SK-N-SH (cell line): ENCODE measurements at regions not wholly inside any gene's neighbourhood (a gene's known extent, or its start where the extent isn't known, plus 50 kb on each side); places are given as distances from the start of the nearest gene placed in this dataset.
"Not testable (repeated sequence)": the region's sequence is repeated elsewhere in the genome, so short reads cannot be mapped to it uniquely, and the experiment has no call there.

ENCODE experiments used
- CTCF ChIA-PET: fragments of 300-600, 350-600 bp; formaldehyde crosslinking; extraction: SDS; loops from one replicate; lab custom pipeline; 2021; lab: Yijun Ruan, JAX
- POLR2A ChIA-PET: fragments of 350-600 bp; sonication (Branson Sonifier 250); formaldehyde crosslinking; extraction: SDS; loops from one replicate; lab custom pipeline; 2020; ENCODE audit warnings: antibody characterized with exemption, inconsistent platforms; lab: Yijun Ruan, JAX
- DNase-seq: peaks from one replicate; pipeline ENCODE4 v3.0.0; 2012
- H2AFZ ChIP-seq: fragments of 200-600 bp; sonication (generic); 2 replicates; pipeline ENCODE4 v1.8.1; 2016; ENCODE audit warnings: antibody characterized with exemption, mild to moderate bottlenecking, low read depth
- H3F3A ChIP-seq: fragments of 200-600 bp; sonication (generic); replicated peaks from 2 replicates; pipeline ENCODE3; 2016; ENCODE audit warnings: antibody characterized with exemption, mild to moderate bottlenecking; ENCODE audit not compliant: insufficient read depth
- H3K27ac ChIP-seq, 2 experiments: fragments of 200-500 bp in 1 of 2; fragments of 200-600 bp in 1 of 2; sonication (Bioruptor generic) in 1 of 2; sonication (generic), shearing (Covaris generic) in 1 of 2; 2 replicates each; pipeline versions ENCODE4 v1.5.1 to v1.6.1; 2014 to 2016; ENCODE audit warnings: low read depth in 2 of 2, inconsistent platforms in 1 of 2, low read length in 1 of 2, mild to moderate bottlenecking in 1 of 2, mixed read lengths in 1 of 2
- H3K27me3 ChIP-seq: fragments of 200-600 bp; sonication (generic), shearing (Covaris generic); 2 replicates; pipeline ENCODE4 v1.6.1; 2016; ENCODE audit warnings: mixed run types; ENCODE audit not compliant: insufficient read depth
- H3K36me3 ChIP-seq, 2 experiments: fragments of 200-500 bp in 1 of 2; fragments of 200-600 bp in 1 of 2; sonication (Bioruptor generic) in 1 of 2; sonication (generic) in 1 of 2; replicated peaks in 1 of 2; 2 replicates each; pipeline versions ENCODE3 to v1.5.1; 2014 to 2016; ENCODE audit warnings: low read length in 1 of 2, mild to moderate bottlenecking in 1 of 2; ENCODE audit not compliant: insufficient read depth in 2 of 2, control insufficient read depth in 1 of 2
- H3K4me1 ChIP-seq, 2 experiments: fragments of 200-500 bp in 1 of 2; fragments of 200-600 bp in 1 of 2; sonication (Bioruptor generic) in 1 of 2; sonication (generic), shearing (Covaris generic) in 1 of 2; 2 replicates each; pipeline versions ENCODE4 v1.5.1 to v1.6.1; 2014 to 2016; ENCODE audit warnings: low read depth in 1 of 2, low read length in 1 of 2, mixed run types in 1 of 2; ENCODE audit not compliant: insufficient read depth in 2 of 2, control insufficient read depth in 1 of 2
- H3K4me2 ChIP-seq: fragments of 200-600 bp; sonication (generic), shearing (Covaris generic); 2 replicates; pipeline ENCODE4 v1.6.1; 2017; ENCODE audit warnings: mixed run types
- H3K4me3 ChIP-seq, 2 experiments: fragments of 200-500 bp in 1 of 2; fragments of 200-600 bp in 1 of 2; sonication (Bioruptor generic) in 1 of 2; sonication (generic), shearing (Covaris generic) in 1 of 2; 2 replicates each; pipeline versions ENCODE4 v1.5.1 to v1.8.1; 2014 to 2016; ENCODE audit warnings: low read depth in 2 of 2, inconsistent platforms in 1 of 2, low read length in 1 of 2, mild to moderate bottlenecking in 1 of 2, mixed read lengths in 1 of 2, moderate library complexity in 1 of 2
- H3K79me2 ChIP-seq: fragments of 200-600 bp; sonication (generic); 2 replicates; pipeline ENCODE4 v1.8.1; 2017; ENCODE audit warnings: mild to moderate bottlenecking; ENCODE audit not compliant: insufficient read depth
- H3K9ac ChIP-seq: fragments of 200-600 bp; sonication (generic); 2 replicates; pipeline ENCODE4 v1.6.1; 2017; ENCODE audit warnings: mixed run types
- H3K9me2 ChIP-seq: fragments of 200-600 bp; sonication (generic); 2 replicates; pipeline ENCODE4 v1.6.1; 2017; ENCODE audit warnings: mixed run types
- H3K9me3 ChIP-seq: fragments of 200-600 bp; sonication (generic); 2 replicates; pipeline ENCODE4 v1.6.1; 2017; ENCODE audit warnings: mixed run types, mild to moderate bottlenecking, moderate library complexity
- H4K20me1 ChIP-seq: fragments of 200-600 bp; sonication (generic); 2 replicates; pipeline ENCODE4 v1.6.1; 2017; ENCODE audit warnings: mild to moderate bottlenecking, mixed run types; ENCODE audit not compliant: insufficient read depth
- FOSL2 ChIP-seq: IDR thresholded peaks from 2 replicates; pipeline ENCODE4 v1.4.0; 2012; ENCODE audit warnings: low read depth, mild to moderate bottlenecking, moderate library complexity, borderline replicate concordance
- GABPA ChIP-seq: IDR thresholded peaks from 2 replicates; pipeline ENCODE4 v1.4.0; 2012; ENCODE audit warnings: low read depth, mild to moderate bottlenecking
- NRF1 ChIP-seq: IDR thresholded peaks from 2 replicates; pipeline ENCODE4 v1.6.1; 2012; ENCODE audit warnings: low read depth, mild to moderate bottlenecking, low read length
- POLR2AphosphoS5 ChIP-seq: IDR thresholded peaks from 2 replicates; pipeline ENCODE4 v1.6.1; 2012; ENCODE audit warnings: low read depth, low read length
- RAD21 ChIP-seq: IDR thresholded peaks from 2 replicates; pipeline ENCODE4 v1.6.1; 2012; ENCODE audit warnings: mild to moderate bottlenecking, low read length
- REST ChIP-seq: IDR thresholded peaks from 2 replicates; pipeline ENCODE4 v1.6.1; 2012; ENCODE audit warnings: mild to moderate bottlenecking, low read depth, low read length, moderate library complexity
- SMC3 ChIP-seq: IDR thresholded peaks from 2 replicates; pipeline ENCODE4 v1.6.1; 2012; ENCODE audit warnings: low read depth, low read length, improper control_type of control experiment
- TEAD4 ChIP-seq: IDR thresholded peaks from 2 replicates; pipeline ENCODE4 v1.4.0; 2012; ENCODE audit warnings: mild to moderate bottlenecking, borderline replicate concordance; ENCODE audit not compliant: insufficient read depth
- WGBS: methylation state at CpG from one replicate; pipeline ENCODE4 v1.1.6; 2017; ENCODE audit warnings: low lambda C conversion rate; 5-methylcytosine and 5-hydroxymethylcytosine counted together
- TF ChIP-seq, protein P1 (sequence below): fragments of 200-600 bp; sonication (generic); IDR thresholded peaks from 2 replicates; pipeline ENCODE4 v1.6.1; 2017; ENCODE audit warnings: antibody characterized with exemption, mild to moderate bottlenecking, moderate library complexity

DNA sequence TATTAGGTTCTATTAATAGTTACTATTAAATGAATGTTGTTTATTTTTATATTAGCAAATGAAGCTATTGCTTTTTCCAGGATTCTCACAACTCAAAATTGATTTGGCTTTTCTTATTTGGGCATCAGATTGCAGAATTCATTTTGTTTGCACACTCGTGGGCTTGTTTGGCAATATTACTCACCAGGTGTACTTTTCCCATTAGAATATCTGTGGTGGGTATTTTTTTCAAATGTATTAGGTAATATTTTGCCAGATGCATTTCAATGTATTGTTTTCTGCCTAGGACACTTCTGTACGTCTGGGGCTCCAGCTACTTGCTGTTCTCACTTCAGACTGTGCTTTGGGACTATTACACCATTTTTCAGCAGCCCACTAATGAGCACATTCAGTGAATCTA lies 108.0 kb upstream of the GHR start:
- Histone ChIP-seq H3K9me2 (no peaks in the 10 kb centered on the region), H4K20me1 (no peaks in the 10 kb centered on the region), H3K27ac (no peak overlapping the region), H3K4me1 (no peaks in the 10 kb centered on the region), H3K9ac (no peak overlapping the region), H3K36me3 (no peaks in the 10 kb centered on the region), H3K4me2 (no peak overlapping the region), H3K27me3 (no peaks in the 10 kb centered on the region), H3K4me3 (no peak overlapping the region), H3K9me3 (no peaks in the 10 kb centered on the region), H3K79me2 (no peaks in the 10 kb centered on the region), H2AFZ (no peak overlapping the region), H3F3A (no peaks in the 10 kb centered on the region)
- 3% methylated on average over 2 of the region's 2 CpGs for WGBS
- ChIA-PET POLR2A (no interaction called here), CTCF (no interaction called here)
- DNase-seq: no peak
- TF ChIP-seq SMC3 (no peak), RAD21 (no peak), TEAD4 (no peak), GABPA (no peak), POLR2AphosphoS5 (no peak)
- TF ChIP-seq, protein P1, sequence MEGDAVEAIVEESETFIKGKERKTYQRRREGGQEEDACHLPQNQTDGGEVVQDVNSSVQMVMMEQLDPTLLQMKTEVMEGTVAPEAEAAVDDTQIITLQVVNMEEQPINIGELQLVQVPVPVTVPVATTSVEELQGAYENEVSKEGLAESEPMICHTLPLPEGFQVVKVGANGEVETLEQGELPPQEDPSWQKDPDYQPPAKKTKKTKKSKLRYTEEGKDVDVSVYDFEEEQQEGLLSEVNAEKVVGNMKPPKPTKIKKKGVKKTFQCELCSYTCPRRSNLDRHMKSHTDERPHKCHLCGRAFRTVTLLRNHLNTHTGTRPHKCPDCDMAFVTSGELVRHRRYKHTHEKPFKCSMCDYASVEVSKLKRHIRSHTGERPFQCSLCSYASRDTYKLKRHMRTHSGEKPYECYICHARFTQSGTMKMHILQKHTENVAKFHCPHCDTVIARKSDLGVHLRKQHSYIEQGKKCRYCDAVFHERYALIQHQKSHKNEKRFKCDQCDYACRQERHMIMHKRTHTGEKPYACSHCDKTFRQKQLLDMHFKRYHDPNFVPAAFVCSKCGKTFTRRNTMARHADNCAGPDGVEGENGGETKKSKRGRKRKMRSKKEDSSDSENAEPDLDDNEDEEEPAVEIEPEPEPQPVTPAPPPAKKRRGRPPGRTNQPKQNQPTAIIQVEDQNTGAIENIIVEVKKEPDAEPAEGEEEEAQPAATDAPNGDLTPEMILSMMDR: no peak

DNA sequence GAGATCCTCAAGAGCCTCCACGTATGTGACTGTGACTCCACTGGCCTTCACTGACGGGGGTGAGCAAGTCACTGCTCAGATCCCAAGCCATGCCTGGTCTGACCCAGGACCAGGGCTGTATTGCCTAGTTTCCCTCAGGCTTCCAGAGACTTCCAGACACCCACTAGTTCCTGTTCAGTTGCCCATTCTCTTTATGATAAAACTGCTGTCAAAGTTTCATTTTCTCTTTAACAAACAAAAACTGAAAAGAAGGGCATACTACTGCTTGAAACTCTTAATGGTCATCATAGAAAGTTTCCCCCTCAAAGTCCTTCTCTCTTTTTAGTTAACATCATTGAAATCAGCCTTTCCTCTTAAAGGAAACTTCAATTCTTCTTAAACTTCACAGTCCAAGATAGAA lies 105.7 kb upstream of the GHR start:
- H3K9me2 ChIP-seq: no peaks in the 10 kb centered on the region
- no peak for TF ChIP-seq FOSL2
- TF ChIP-seq REST: no peak
- TF ChIP-seq NRF1: no peak
- no peaks in the 10 kb centered on the region for H3K4me1 ChIP-seq
- no peaks in the 10 kb centered on the region for H3K36me3 ChIP-seq
- no peak for DNase-seq
- H2AFZ ChIP-seq: no peak overlapping the region
- no peaks in the 10 kb centered on the region for H4K20me1 ChIP-seq
- ChIA-PET POLR2A (no interaction called here), CTCF (no interaction called here)
- no peak overlapping the region for H3K27ac ChIP-seq
- no peak overlapping the region for H3K4me2 ChIP-seq
- H3F3A ChIP-seq: no peaks in the 10 kb centered on the region
- H3K79me2 ChIP-seq: no peaks in the 10 kb centered on the region
- H3K27me3 ChIP-seq: no peaks in the 10 kb centered on the region
- WGBS: 6% methylated on average over 2 of the region's 2 CpGs
- no peaks in the 10 kb centered on the region for H3K9me3 ChIP-seq
- no peak overlapping the region for H3K9ac ChIP-seq
- no peak overlapping the region for H3K4me3 ChIP-seq

GRCh38 chr5:42319546-42319945 lies 103.7 kb upstream of the GHR start:
- H3K9me3 ChIP-seq, H3K79me2 ChIP-seq, H3F3A ChIP-seq, H3K4me3 ChIP-seq, H2AFZ ChIP-seq, H3K9ac ChIP-seq, CTCF ChIA-PET, H3K4me1 ChIP-seq, POLR2A ChIA-PET, H3K27me3 ChIP-seq, H3K4me2 ChIP-seq, H4K20me1 ChIP-seq, H3K9me2 ChIP-seq, H3K27ac ChIP-seq, H3K36me3 ChIP-seq, DNase-seq: not testable (repeated sequence)
- WGBS: 3% methylated on average over 5 of the region's 5 CpGs
